ENCODE measurements at regions not wholly inside any gene's neighbourhood (a gene's known extent, or its start where the extent isn't known, plus 50 kb on each side); places are given as distances from the start of the nearest gene placed in this dataset.
"Not testable (repeated sequence)": the region's sequence is repeated elsewhere in the genome, so short reads cannot be mapped to it uniquely, and the experiment has no call there.

- no peak for DNase-seq (ENCODE audit: low read depth in 2 of 2)
These were observed 178.6 kb downstream of the ZNF674 start for GRCh38 chrX:46366381-46367207.

GRCh38 chrX:46354481-46354880 lies 190.7 kb downstream of the ZNF674 start:
- no peak for DNase-seq (ENCODE audit: low read depth in 2 of 2)

GRCh38 chrX:46341767-46342322 lies 203.4 kb downstream of the ZNF674 start:
- DNase-seq (ENCODE audit: low read depth in 2 of 2) = no peak

GRCh38 chrX:46340696-46341095 lies 204.5 kb downstream of the ZNF674 start:
- DNase-seq (ENCODE audit: low read depth in 2 of 2) = no peak

DNA sequence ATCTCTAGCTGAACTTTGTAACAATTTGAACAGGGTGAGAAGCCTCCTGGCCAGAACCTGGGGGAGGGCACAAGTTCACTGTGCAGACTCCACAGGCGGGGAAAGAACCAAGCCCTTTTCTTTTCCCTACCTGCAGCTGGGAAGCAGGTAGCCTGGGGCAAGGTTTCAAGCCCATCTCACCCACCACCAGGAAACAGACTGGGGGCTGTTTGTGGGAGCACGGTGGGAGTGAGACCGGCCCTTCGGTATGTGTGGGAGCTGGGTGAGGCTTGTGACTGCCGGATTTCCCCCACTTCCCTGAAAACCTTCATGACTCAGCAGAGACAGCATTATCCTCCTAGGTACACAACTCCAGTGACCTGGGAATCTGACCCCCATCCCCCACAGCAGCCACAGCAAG lies 211.7 kb downstream of the ZNF674 start:
- no peak for DNase-seq (ENCODE audit: low read depth in 2 of 2)

DNA sequence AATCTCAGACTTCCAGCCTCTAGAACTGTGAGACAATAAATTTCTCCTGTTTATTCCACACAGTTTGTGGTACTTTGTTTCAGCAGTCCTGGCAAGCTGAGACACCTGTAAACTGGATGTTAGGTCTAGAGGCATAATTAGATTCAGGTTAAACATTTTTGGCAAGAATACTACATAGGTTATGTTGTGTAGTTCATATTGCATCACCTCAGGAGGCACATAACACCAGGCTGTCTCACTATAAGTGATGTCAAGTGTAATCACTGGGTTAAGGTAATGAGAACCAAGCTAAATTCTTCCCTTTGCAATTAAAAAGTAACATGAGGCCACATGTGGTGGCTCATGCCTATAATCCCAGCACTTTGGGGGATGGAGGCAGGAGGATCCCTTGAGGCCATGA lies 214.2 kb downstream of the ZNF674 start:
- no peak for DNase-seq (ENCODE audit: low read depth in 2 of 2)

DNA sequence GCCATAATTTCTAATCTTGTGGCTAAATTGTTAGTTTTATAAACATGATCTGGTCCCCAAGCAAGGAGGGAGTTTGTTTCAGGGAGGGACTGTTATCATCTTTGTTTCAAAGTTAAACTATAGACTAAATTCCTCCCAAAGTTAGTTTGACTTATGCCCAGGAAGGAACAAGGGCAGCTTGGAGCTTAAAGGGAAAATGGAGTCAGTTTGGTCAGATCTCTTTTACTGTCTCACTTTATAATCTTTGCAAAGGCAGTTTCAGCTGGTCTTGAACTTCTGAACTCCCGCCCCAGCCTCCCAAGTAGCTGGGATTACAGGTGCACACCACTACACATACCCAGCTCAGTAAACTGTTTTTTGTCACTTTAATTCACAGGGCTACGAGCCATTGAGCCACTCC lies 214.7 kb downstream of the ZNF674 start:
- DNase-seq (ENCODE audit: low read depth in 2 of 2) = no peak

- DNase-seq (ENCODE audit: low read depth in 2 of 2) = no peak
These were observed 217.1 kb downstream of the ZNF674 start for GRCh38 chrX:46328133-46328532.

DNA sequence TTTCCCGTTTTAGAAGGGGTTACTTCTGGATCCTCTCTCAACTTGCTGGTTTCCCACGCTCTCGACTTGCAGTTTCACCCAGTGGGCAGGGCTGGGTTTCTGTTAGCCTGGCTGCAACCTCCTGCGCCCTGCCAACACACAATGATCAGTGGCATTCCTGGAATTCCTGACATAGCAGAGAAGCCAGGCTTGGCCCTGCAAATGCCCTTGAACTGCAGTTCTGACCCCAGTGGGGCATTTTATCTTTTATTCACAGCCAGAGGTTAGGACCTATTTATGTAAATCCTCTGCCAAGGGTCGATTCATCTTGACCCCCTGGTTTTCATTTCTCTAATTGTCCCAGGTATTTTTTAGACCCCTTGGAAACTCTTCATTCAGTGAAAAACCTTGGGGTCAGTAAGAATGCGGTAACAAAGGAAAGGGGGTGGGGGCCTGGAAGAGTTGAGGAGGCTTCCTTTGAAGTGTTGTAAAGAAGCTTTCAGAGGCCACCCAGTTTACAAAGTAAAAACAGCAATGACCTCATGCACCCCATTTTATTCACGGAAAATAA lies 217.6 kb downstream of the ZNF674 start:
- DNase-seq (ENCODE audit: low read depth in 2 of 2) = no peak

DNA sequence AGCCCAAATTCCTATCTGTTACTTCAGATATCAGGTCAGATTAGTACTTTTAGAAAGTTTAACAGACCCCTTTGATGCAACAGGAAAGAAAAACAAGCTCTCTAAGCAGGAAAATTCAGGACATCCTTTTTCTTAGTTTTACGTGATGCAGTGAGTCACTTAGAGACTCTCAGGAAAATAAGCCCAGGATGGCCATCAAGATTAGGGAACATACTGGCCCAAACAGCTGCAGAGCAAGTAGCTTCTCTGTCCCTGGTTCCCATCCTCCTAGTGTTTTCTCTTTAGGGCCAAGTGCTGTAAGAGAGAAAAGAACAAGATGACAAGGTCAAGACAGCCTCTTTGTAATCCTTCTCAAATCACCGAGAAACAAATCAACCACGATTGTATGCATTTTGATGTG lies 219.1 kb downstream of the ZNF674 start:
- DNase-seq (ENCODE audit: low read depth in 2 of 2) = no peak

DNA sequence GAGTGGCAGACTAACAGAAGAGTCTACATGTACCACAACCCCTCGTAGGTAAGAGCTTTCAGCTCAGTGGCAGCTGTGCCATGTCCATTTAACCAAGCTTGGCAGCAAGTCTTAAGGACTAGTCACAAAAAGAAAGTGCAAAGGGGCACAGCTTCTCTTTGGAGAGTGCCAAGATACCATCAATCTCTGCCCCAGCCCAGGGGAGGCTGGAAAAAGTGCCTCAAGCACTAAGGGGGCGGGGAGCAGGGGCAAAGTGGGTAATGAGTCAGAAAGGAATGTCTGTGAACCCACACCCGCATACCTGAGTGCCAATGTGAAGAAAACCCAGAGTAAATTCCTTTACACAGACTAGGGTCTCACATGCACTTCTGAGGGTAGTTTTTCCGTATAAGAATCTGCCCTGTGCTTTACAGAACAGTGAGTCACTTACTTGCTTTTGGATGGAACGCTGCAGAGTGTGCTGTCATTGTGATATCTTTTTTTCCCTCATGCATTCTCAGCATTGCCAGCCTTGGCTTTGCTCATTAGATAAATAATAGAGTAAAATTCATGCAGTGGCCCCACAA lies 219.8 kb downstream of the ZNF674 start:
- DNase-seq (ENCODE audit: low read depth in 2 of 2) = peak; percentile 16 to 18

GRCh38 chrX:46324166-46324565 lies 221.1 kb downstream of the ZNF674 start:
- DNase-seq (ENCODE audit: low read depth in 2 of 2) = no peak

GRCh38 chrX:46322929-46323328 lies 222.3 kb downstream of the ZNF674 start:
- DNase-seq (ENCODE audit: low read depth in 2 of 2) = not testable (repeated sequence)

DNA sequence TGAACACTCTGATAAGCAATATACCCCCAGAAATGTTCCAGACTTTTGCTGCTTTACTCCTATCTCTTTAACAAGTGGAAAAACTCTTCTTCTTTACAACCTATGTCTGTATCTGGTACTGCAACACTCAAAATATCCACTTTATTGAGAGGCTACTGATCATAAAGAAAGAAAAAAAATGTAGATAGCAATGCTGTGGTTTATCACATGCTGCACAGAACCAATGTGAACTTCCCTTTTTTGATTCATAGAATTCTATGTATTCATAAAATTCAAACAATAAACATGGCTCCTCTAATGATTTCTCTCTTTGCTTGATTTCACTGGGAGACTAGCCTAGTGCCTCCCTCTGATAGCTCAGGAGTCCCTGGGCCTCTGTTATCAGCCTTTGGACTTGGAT lies 223.5 kb downstream of the ZNF674 start:
- no peak for DNase-seq (ENCODE audit: low read depth in 2 of 2)

GRCh38 chrX:46319750-46320149 lies 225.5 kb downstream of the ZNF674 start:
- DNase-seq (ENCODE audit: low read depth in 2 of 2) = no peak

DNA sequence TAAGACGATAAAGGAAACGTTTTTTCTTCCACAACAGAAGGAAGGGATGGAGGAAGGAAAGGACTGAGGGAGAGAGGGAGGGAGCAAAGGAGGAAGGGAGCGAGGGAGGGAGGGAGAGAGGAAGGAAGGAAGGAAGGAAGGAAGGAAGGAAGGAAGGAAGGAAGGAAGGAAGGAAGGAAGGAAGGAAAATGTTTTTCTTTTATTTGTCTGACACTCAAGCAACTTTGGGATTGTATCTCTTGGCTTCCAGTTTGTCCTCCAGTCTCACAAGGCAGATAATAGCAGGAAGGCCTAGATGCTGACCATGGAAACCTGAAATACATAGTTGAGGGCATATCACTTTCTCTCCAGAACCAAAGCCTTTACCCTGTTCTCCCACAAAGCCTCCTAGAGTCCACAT lies 226.7 kb downstream of the ZNF674 start:
- no peak for DNase-seq (ENCODE audit: low read depth in 2 of 2)

- DNase-seq (ENCODE audit: low read depth in 2 of 2) = no peak
These were observed 228.1 kb downstream of the ZNF674 start for GRCh38 chrX:46317163-46317562.

DNA sequence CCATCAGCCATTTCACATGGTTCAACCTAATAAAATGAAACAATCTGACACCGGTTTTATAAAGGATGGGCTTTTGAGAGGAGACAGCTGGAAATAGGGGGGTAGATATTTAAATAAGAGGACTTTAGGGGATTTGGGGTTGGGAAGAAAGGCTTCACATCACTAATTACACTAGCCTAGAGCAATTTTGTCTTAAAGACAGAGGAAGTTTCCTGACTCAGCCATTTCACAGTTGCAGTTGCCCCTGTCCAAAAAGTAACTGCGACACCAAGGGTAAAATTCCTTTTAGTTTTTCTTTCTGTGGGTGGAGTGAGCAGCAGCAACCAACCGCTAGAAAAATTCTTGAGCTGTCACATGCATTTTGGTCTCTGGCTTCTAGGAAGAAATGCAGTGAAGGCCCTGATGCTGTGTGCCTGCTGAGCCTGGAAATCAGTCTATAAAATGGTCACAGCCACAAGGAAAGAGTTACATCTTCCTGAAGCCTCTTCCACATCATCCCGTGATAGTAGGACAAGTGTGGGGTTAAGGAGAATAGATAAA lies 233.6 kb downstream of the ZNF674 start:
- DNase-seq (ENCODE audit: low read depth in 2 of 2) = no peak

- DNase-seq (ENCODE audit: low read depth in 2 of 2) = no peak
These were observed 234.3 kb downstream of the ZNF674 start for GRCh38 chrX:46310815-46311497.

DNA sequence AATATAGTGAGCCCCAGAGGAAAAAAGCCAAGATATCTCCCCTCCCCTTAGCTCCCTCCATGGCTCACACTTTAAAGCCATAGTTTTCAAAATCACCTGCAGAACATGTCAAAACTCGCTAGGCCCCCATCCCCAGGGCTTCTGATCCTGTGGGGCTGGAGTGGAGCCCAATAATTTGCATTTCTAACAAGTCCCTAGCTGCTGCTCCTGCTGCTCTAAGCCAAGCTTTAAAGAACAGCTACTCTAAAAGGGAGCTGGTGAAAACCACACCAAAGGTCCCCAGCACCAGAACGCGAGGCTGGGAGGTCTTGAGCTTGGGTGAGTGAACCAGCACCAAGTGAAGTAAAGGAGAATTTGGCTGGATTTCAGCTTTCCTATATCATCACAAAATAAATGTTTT lies 237.1 kb downstream of the ZNF674 start:
- no peak for DNase-seq (ENCODE audit: low read depth in 2 of 2)

- DNase-seq (ENCODE audit: low read depth in 2 of 2) = no peak
These were observed 239.1 kb downstream of the ZNF674 start for GRCh38 chrX:46306103-46306502.

DNA sequence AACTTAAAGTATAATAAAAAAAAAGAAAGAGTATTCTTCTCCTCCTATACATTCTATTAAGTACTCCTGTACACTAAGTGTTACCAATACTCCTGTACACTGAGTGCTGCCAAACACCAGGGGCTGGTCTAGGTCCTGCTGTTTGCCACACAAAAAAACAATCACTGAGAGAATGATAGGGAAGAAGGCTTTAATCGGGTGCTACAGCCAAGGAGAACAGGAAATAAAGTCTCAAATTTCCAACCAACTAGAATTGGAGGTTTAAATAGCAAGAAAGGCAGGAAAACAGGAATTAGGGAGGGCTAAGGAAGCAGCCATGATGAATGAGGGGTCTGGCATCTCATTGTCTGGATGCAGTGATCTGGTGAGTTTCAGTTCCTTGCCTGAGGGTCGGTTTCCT lies 239.8 kb downstream of the ZNF674 start:
- DNase-seq (ENCODE audit: low read depth in 2 of 2) = no peak
